Aorta (tissue), 5 donors: ENCODE measurements at regions not wholly inside any gene's neighbourhood (a gene's known extent, or its start where the extent isn't known, plus 50 kb on each side); places are given as distances from the start of the nearest gene placed in this dataset.
A peak's percentile ranks its signal among the peaks of the same experiment; 100 is the strongest.

Experiments
- ATAC-seq: fragments of 200-7000 bp; cut with Tn5 transposase; one replicate; pipeline ENCODE4 v1.9.1; 2022; ENCODE audit warnings: moderate library complexity; ENCODE audit not compliant: low FRiP score
- DNase-seq, 2 donors: peaks; one replicate each; pipeline ENCODE4 v3.0.0-alpha.2; 2020
- H3K27ac ChIP-seq, 2 donors: one replicate each; pipeline ENCODE4 v1.5.1; 2013; ENCODE audit warnings: low read length in 2 of 2, mild to moderate bottlenecking in 2 of 2, moderate library complexity in 2 of 2, control low read depth in 1 of 2, inconsistent platforms in 1 of 2, low read depth in 1 of 2
- H3K27me3 ChIP-seq, 2 donors: one replicate each; pipeline ENCODE4 v1.6.1; 2013; ENCODE audit warnings: control low read depth in 1 of 2, low read length in 1 of 2, mild to moderate bottlenecking in 1 of 2, moderate library complexity in 1 of 2; ENCODE audit not compliant: insufficient read depth in 2 of 2, control insufficient read depth in 1 of 2
- H3K36me3 ChIP-seq, 2 donors: one replicate each; pipeline ENCODE4 v1.6.1; 2013; ENCODE audit warnings: control low read depth in 1 of 2, low read length in 1 of 2, mild to moderate bottlenecking in 1 of 2; ENCODE audit not compliant: insufficient read depth in 2 of 2, control insufficient read depth in 1 of 2
- H3K4me1 ChIP-seq, 2 donors: one replicate each; pipeline ENCODE4 v1.6.1; 2013; ENCODE audit warnings: low read length in 2 of 2, control low read depth in 1 of 2, mild to moderate bottlenecking in 1 of 2, moderate library complexity in 1 of 2; ENCODE audit not compliant: insufficient read depth in 2 of 2, control insufficient read depth in 1 of 2
- H3K4me3 ChIP-seq, 2 donors: one replicate each; pipeline ENCODE4 v1.5.1; 2013; ENCODE audit warnings: low read length in 2 of 2, control low read depth in 1 of 2, mild to moderate bottlenecking in 1 of 2
- H3K9me3 ChIP-seq: one replicate; pipeline ENCODE4 v1.6.1; 2013; ENCODE audit warnings: mild to moderate bottlenecking, low read length; ENCODE audit not compliant: control insufficient read depth
- WGBS, 2 donors: extraction: QIAGEN DNeasy Blood & Tissue Kit; methylation state at CpG; one replicate each; pipeline ENCODE4 v1.1.7; 2013; 5-methylcytosine and 5-hydroxymethylcytosine counted together
- intact Hi-C, 2 donors: fragments of 100-400 bp; cut with DNase I; formaldehyde crosslinking; loops; one replicate each; pipeline versions ENCODE4 v1.14.2 to v1.15.0; 2022
- donor health status: healthy with polysubstance abuse.
- donor health status: Bipolar disorder and iron deficiency.
- donor health status: DM: no; HTN: no; CAD: no.
- donor health status: DM: no; HTN: no; CAD: no.
- donor health status: DM: yes; HTN: yes; CAD: no.

GRCh38 chr2:65613968-65614555 lies 181.7 kb upstream of the SPRED2 start:
- H3K4me3 ChIP-seq: no peak overlapping the region
- H3K36me3 ChIP-seq: no peaks in the 10 kb centered on the region
- no peaks in the 10 kb centered on the region for H3K9me3 ChIP-seq
- ATAC-seq (no peak), DNase-seq (no peak)
- H3K27me3 ChIP-seq: no peaks in the 10 kb centered on the region
- WGBS, 2 donors: 92 to 93% methylated on average over 3 of the region's 3 CpGs
- intact Hi-C loops: no loop called here
- H3K4me1 ChIP-seq: peaks cover 0 to 10% of the 10 kb centered on the region in 2 donors
- no peak overlapping the region for H3K27ac ChIP-seq

- intact Hi-C loops: no loop called here
- no peaks in the 10 kb centered on the region for H3K27me3 ChIP-seq
- no peaks in the 10 kb centered on the region for H3K36me3 ChIP-seq
- peak overlapping the region in 1 of 2 donors; percentile 44 for H3K27ac ChIP-seq
- no peak overlapping the region for H3K4me3 ChIP-seq
- peaks cover 2 to 10% of the 10 kb centered on the region in 2 donors for H3K4me1 ChIP-seq
- DNase-seq: no peak
- WGBS, 2 donors: 24 to 27% methylated on average over 2 of the region's 2 CpGs
- ATAC-seq: no peak
- no peaks in the 10 kb centered on the region for H3K9me3 ChIP-seq
These were observed 179.1 kb upstream of the SPRED2 start for GRCh38 chr2:65611488-65611887.

- no peak overlapping the region for H3K4me3 ChIP-seq
These were observed 176.5 kb upstream of the SPRED2 start for GRCh38 chr2:65608916-65609315.

GRCh38 chr2:65608466-65608865 lies 176.1 kb upstream of the SPRED2 start:
- intact Hi-C loops: no loop called here
- Histone ChIP-seq H3K27me3 (no peaks in the 10 kb centered on the region), H3K9me3 (no peaks in the 10 kb centered on the region), H3K36me3 (no peaks in the 10 kb centered on the region), H3K27ac (peak overlapping the region; percentile 54 to 98), H3K4me1 (peaks cover 8 to 17% of the 10 kb centered on the region in 2 donors), H3K4me3 (no peak overlapping the region)
- 4 to 7% methylated on average over 5 of the region's 5 CpGs for WGBS, 2 donors
- no peak for DNase-seq
- ATAC-seq: no peak

More at GRCh38 chr2:65608916-65609315, 176.5 kb upstream of the SPRED2 start:
- Histone ChIP-seq H3K27ac (peak overlapping the region; percentile 54 to 98), H3K4me1 (peaks cover 8 to 13% of the 10 kb centered on the region in 2 donors), H3K27me3 (no peaks in the 10 kb centered on the region), H3K36me3 (no peaks in the 10 kb centered on the region), H3K9me3 (no peaks in the 10 kb centered on the region)
- DNase-seq (peak; percentile 70 to 85), ATAC-seq (peak; percentile 66)
- WGBS, 2 donors: 7 to 10% methylated on average over 14 of the region's 14 CpGs
- intact Hi-C loops: no loop called here

- Histone ChIP-seq H3K27ac (peak overlapping the region; percentile 54 to 86), H3K27me3 (no peaks in the 10 kb centered on the region), H3K9me3 (no peaks in the 10 kb centered on the region), H3K36me3 (no peaks in the 10 kb centered on the region), H3K4me1 (peaks cover 8 to 17% of the 10 kb centered on the region in 2 donors), H3K4me3 (no peak overlapping the region)
- no peak for ATAC-seq
- WGBS, 2 donors: 35 to 41% methylated on average over 14 of the region's 14 CpGs
- DNase-seq: no peak
- intact Hi-C loops: no loop called here
These were observed 175.4 kb upstream of the SPRED2 start for GRCh38 chr2:65607662-65608305.

GRCh38 chr2:65605743-65606058 lies 173.3 kb upstream of the SPRED2 start:
- H3K4me3 ChIP-seq: no peak overlapping the region
- ATAC-seq (no peak), DNase-seq (no peak)
- intact Hi-C loops: no loop called here
- no peaks in the 10 kb centered on the region for H3K9me3 ChIP-seq
- no peaks in the 10 kb centered on the region for H3K36me3 ChIP-seq
- peaks cover 8 to 10% of the 10 kb centered on the region in 2 donors for H3K4me1 ChIP-seq
- H3K27ac ChIP-seq: peak overlapping the region; percentile 39 to 73
- no peaks in the 10 kb centered on the region for H3K27me3 ChIP-seq

- no peak for DNase-seq
These were observed 172.8 kb upstream of the SPRED2 start for GRCh38 chr2:65605058-65605742.

GRCh38 chr2:65604246-65604645 lies 171.8 kb upstream of the SPRED2 start:
- ATAC-seq: no peak
- no peaks in the 10 kb centered on the region for H3K36me3 ChIP-seq
- no peak for DNase-seq
- no peaks in the 10 kb centered on the region for H3K27me3 ChIP-seq
- H3K9me3 ChIP-seq: no peaks in the 10 kb centered on the region
- peak overlapping the region in 1 of 2 donors; percentile 73 for H3K27ac ChIP-seq
- intact Hi-C loops: no loop called here
- H3K4me1 ChIP-seq: peaks cover 8 to 10% of the 10 kb centered on the region in 2 donors
- 60 to 64% methylated on average over 4 of the region's 4 CpGs for WGBS, 2 donors
- H3K4me3 ChIP-seq: no peak overlapping the region

More at GRCh38 chr2:65605058-65605742, 172.8 kb upstream of the SPRED2 start:
- WGBS, 2 donors: 2 to 5% methylated on average over 4 of the region's 4 CpGs
- intact Hi-C loops: no loop called here
- no peak for ATAC-seq
- H3K36me3 ChIP-seq: no peaks in the 10 kb centered on the region
- H3K27ac ChIP-seq: peak overlapping the region; percentile 39 to 86
- no peak overlapping the region for H3K4me3 ChIP-seq
- H3K9me3 ChIP-seq: no peaks in the 10 kb centered on the region
- peaks cover 8 to 10% of the 10 kb centered on the region in 2 donors for H3K4me1 ChIP-seq
- no peaks in the 10 kb centered on the region for H3K27me3 ChIP-seq
